Tibial nerve (tissue), 4 donors: ENCODE measurements at regions not wholly inside any gene's neighbourhood (a gene's known extent, or its start where the extent isn't known, plus 50 kb on each side); places are given as distances from the start of the nearest gene placed in this dataset.

ENCODE experiments used
- DNase-seq, 2 donors: peaks; one replicate each; pipeline ENCODE4 v3.0.0-alpha.2; 2019; ENCODE audit warnings: low spot score in 2 of 2
- H3K27ac ChIP-seq, 4 donors: fragments of 200-600 bp; sonication (generic) in 3 of 4; one replicate each; pipeline ENCODE4 v1.5.1; 2017 to 2019; ENCODE audit warnings: mild to moderate bottlenecking in 1 of 4
- H3K27me3 ChIP-seq, 2 donors: fragments of 200-600 bp; sonication (generic) in 1 of 2; one replicate each; pipeline versions ENCODE4 v1.5.1 to v1.6.0; 2017 to 2019
- H3K36me3 ChIP-seq, 3 donors: fragments of 200-600 bp; sonication (generic); one replicate each; pipeline ENCODE4 v1.5.1; 2018 to 2019
- H3K4me1 ChIP-seq, 4 donors: fragments of 200-600 bp; sonication (generic) in 3 of 4; one replicate each; pipeline ENCODE4 v1.5.1; 2017 to 2019
- H3K4me3 ChIP-seq, 4 donors: fragments of 200-600 bp; sonication (generic) in 3 of 4; one replicate each; pipeline ENCODE4 v1.5.1; 2017 to 2019; ENCODE audit warnings: mild to moderate bottlenecking in 1 of 4, moderate library complexity in 1 of 4
- H3K9me3 ChIP-seq, 4 donors: fragments of 200-600 bp; sonication (generic) in 3 of 4; one replicate each; pipeline ENCODE4 v1.5.1; 2017 to 2019
- CTCF ChIP-seq, 5 experiments: fragments of 200-600 bp in 3 of 5; fragments of 450-650 bp in 2 of 5; sonication (generic) in 3 of 5; IDR thresholded peaks; one replicate each; pipeline ENCODE4 v1.5.1; 2016 to 2019; ENCODE audit warnings: antibody characterized with exemption in 5 of 5, mild to moderate bottlenecking in 3 of 5, moderate library complexity in 2 of 5
- EP300 ChIP-seq, 2 donors: sonication (generic); formaldehyde crosslinking; IDR thresholded peaks; one replicate each; pipeline ENCODE4 v1.6.1; 2017; ENCODE audit warnings: antibody characterized with exemption in 2 of 2, mild to moderate bottlenecking in 1 of 2
- POLR2A ChIP-seq, 2 donors: fragments of 450-650 bp; IDR thresholded peaks; one replicate each; pipeline ENCODE4 v1.6.1; 2017; ENCODE audit warnings: antibody characterized with exemption in 2 of 2, mild to moderate bottlenecking in 2 of 2, moderate library complexity in 2 of 2
- WGBS, 2 donors: methylation state at CpG; one replicate each; pipeline ENCODE4 v1.1.5; 2018; 5-methylcytosine and 5-hydroxymethylcytosine counted together

DNA sequence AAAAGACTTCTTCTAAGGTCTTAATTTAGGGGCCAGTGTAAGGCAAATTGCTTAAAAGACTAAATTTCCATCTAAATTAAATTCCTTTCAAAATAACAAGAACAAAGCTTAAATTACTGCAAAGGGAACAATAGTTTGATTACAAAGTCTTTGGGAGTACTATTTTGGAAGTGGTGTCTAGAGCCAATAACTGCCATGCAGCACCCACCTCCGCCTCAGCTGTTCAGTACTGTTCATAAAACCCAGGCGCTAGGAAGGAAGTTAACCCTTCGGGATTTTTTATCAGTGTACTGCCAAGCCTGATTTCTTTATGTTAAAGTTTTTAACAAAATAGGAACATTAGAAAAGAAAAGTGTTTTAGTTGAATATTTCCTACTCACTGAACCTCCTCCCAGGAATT, 210.1 kb downstream of the LIG4 start:
- no peak for TF ChIP-seq POLR2A (IDR thresholded peaks at IDR 0.05)
- no peak for TF ChIP-seq EP300 (IDR thresholded peaks at IDR 0.05)
- Histone ChIP-seq H3K27ac (no peak overlapping the region), H3K4me1 (no peaks in the 10 kb centered on the region), H3K4me3 (no peak overlapping the region), H3K36me3 (no peaks in the 10 kb centered on the region), H3K9me3 (peaks cover 0 to 6% (median 0%) of the 10 kb centered on the region in 4 donors), H3K27me3 (no peaks in the 10 kb centered on the region)
- 46 to 59% methylated on average over 3 of the region's 3 CpGs for WGBS, 2 donors
- DNase-seq: no peak

GRCh38 chr13:108003626-108004025, 211.7 kb downstream of the LIG4 start:
- H3K36me3 ChIP-seq: no peaks in the 10 kb centered on the region
- no peaks in the 10 kb centered on the region for H3K27me3 ChIP-seq
- TF ChIP-seq POLR2A (IDR thresholded peaks at IDR 0.05) (no peak), EP300 (IDR thresholded peaks at IDR 0.05) (no peak), CTCF (IDR thresholded peaks at IDR 0.05) (no peak)
- no peaks in the 10 kb centered on the region for H3K9me3 ChIP-seq
- WGBS, 2 donors: 72 to 76% methylated on average over 3 of the region's 3 CpGs
- no peaks in the 10 kb centered on the region for H3K4me1 ChIP-seq
- no peak overlapping the region for H3K4me3 ChIP-seq
- H3K27ac ChIP-seq: no peak overlapping the region
- no peak for DNase-seq

- Histone ChIP-seq H3K36me3 (no peaks in the 10 kb centered on the region), H3K27me3 (no peaks in the 10 kb centered on the region), H3K27ac (no peak overlapping the region), H3K4me3 (no peak overlapping the region), H3K4me1 (no peaks in the 10 kb centered on the region), H3K9me3 (no peaks in the 10 kb centered on the region)
- WGBS, 2 donors: 91 to 95% methylated on average over 3 of the region's 3 CpGs
- TF ChIP-seq POLR2A (IDR thresholded peaks at IDR 0.05): no peak
- no peak for TF ChIP-seq EP300 (IDR thresholded peaks at IDR 0.05)
- no peak for TF ChIP-seq CTCF (IDR thresholded peaks at IDR 0.05)
- no peak for DNase-seq
These were observed 214.3 kb downstream of the LIG4 start for GRCh38 chr13:108000998-108001397.

DNA sequence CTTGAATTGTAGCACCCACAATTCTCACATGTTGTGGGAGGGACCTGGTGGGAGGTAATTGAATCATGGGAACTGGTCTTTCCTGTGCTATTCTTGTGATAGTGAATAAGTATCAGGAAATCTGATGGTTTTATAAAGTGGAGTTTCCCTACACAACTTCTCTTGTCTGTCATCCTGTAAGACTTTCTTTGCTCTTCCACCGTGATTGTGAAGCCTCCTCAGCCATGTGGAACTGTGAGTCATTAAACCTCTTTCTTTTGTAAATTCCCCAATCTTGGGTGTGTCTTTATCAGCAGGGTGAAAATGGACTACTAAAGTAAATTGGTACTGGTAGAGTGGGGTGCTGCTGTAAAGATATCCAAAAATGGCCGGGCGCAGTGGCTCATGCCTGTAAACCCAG, 215.6 kb downstream of the LIG4 start:
- Histone ChIP-seq H3K27me3 (no peaks in the 10 kb centered on the region), H3K27ac (no peak overlapping the region), H3K36me3 (no peaks in the 10 kb centered on the region), H3K4me3 (no peak overlapping the region), H3K9me3 (no peaks in the 10 kb centered on the region), H3K4me1 (no peaks in the 10 kb centered on the region)
- 85 to 96% methylated on average over 3 of the region's 3 CpGs for WGBS, 2 donors
- TF ChIP-seq CTCF (IDR thresholded peaks at IDR 0.05) (no peak), POLR2A (IDR thresholded peaks at IDR 0.05) (no peak), EP300 (IDR thresholded peaks at IDR 0.05) (no peak)
- DNase-seq: no peak

DNA sequence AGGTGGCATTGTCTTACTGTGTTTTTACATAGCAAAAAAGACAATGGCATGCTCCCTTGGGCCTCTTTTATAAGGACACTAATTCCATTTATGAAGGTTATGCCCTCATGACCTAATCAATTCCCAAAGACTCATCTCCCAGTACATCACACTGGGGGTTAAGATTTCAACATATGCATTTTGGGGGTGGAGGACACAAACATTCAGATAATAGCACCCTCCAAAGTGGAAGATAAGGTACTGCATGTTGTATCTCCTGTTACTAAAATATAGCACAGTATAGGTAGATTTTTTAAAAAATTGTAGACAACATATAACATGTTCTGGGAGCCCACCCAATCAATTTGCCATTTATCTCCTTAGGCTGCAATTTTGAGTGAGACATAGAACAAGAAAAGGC, 221.2 kb downstream of the LIG4 start:
- H3K36me3 ChIP-seq: no peaks in the 10 kb centered on the region
- no peak for TF ChIP-seq EP300 (IDR thresholded peaks at IDR 0.05)
- TF ChIP-seq POLR2A (IDR thresholded peaks at IDR 0.05): no peak
- no peak for TF ChIP-seq CTCF (IDR thresholded peaks at IDR 0.05)
- H3K4me3 ChIP-seq: no peak overlapping the region
- no peaks in the 10 kb centered on the region for H3K27me3 ChIP-seq
- DNase-seq: no peak
- H3K4me1 ChIP-seq: no peaks in the 10 kb centered on the region
- no peak overlapping the region for H3K27ac ChIP-seq
- H3K9me3 ChIP-seq: no peaks in the 10 kb centered on the region
